ENCODE measurements at regions not wholly inside any gene's neighbourhood (a gene's known extent, or its start where the extent isn't known, plus 50 kb on each side); places are given as distances from the start of the nearest gene placed in this dataset.
A peak's percentile ranks its signal among the peaks of the same experiment; 100 is the strongest.
"Not testable (repeated sequence)": the region's sequence is repeated elsewhere in the genome, so short reads cannot be mapped to it uniquely, and the experiment has no call there.

DNA sequence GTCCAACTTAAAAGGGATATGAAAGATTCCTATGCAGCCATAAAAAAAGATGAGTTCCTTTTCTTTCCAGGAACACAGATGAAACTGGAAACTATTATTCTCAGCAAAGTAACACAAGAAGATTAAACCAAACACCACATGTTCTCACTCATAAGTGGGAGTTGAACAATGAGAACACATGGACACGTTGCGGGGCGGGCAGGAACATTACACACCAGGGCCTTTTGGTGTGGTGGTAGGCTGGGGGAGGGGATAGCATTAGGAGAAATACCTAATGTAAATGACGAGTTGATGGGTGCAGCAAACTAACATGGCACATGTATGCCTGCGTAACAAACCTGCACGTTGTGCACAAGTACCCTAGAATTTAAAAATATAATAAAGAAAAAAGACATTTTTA lies 516.1 kb downstream of the LRRC70 start:
- no peak for DNase-seq

GRCh38 chr5:63089147-63089546 lies 510.5 kb downstream of the LRRC70 start:
- DNase-seq: peak; percentile 30

GRCh38 chr5:63085561-63085960 lies 506.9 kb downstream of the LRRC70 start:
- DNase-seq: no peak

GRCh38 chr5:63083689-63084088 lies 505.1 kb downstream of the LRRC70 start:
- DNase-seq: not testable (repeated sequence)

DNA sequence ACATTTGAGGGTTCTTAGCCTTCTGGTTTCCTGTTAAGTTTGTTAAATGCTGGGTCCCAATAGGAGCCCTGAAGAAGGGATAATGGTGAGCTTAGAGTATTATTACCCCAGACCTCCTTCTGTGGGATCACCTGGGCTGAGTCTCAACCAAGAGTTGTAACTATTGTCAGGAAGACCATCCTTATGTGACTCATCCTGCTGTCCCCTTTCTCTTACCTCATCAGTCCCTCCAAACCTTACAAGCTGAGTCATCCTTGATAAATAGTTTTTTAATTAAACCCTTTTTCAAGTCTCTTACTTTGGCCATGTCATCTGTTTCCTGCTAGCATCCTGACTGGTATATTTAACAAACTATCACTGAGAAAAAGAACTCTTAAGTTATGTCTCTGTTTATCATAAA lies 502.8 kb downstream of the LRRC70 start:
- no peak for DNase-seq

GRCh38 chr5:63070001-63070400 lies 491.4 kb downstream of the LRRC70 start:
- DNase-seq: no peak

DNA sequence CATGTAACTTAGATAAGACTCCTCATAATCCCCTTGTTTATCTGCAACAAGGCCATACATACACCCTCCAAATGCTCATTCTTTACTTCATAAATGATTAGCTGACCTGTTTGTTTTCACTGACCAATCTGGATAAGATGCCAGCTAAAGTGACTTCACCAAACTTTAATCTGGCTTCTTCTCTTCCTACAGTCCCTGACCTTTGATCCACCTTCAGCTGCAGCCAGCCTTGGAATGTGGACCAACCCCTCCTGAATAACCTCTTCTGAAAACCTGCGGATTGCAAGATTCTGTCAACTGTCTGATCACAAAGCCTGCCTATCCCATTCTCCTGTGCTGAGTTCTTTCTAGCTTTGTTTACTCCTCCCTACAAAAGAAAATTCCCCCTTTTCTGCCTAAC lies 476.8 kb downstream of the LRRC70 start:
- no peak for DNase-seq

- no peak for DNase-seq
Observed at GRCh38 chr5:63053019-63053638, 474.5 kb downstream of the LRRC70 start.

- peak; percentile 34 for DNase-seq
Observed at GRCh38 chr5:63050916-63051315, 472.3 kb downstream of the LRRC70 start.

GRCh38 chr5:63049935-63050334 lies 471.3 kb downstream of the LRRC70 start:
- no peak for DNase-seq

- DNase-seq: no peak
Observed at GRCh38 chr5:63043792-63044191, 465.2 kb downstream of the LRRC70 start.

- no peak for DNase-seq
Observed at GRCh38 chr5:63032343-63032742, 453.7 kb downstream of the LRRC70 start.

DNA sequence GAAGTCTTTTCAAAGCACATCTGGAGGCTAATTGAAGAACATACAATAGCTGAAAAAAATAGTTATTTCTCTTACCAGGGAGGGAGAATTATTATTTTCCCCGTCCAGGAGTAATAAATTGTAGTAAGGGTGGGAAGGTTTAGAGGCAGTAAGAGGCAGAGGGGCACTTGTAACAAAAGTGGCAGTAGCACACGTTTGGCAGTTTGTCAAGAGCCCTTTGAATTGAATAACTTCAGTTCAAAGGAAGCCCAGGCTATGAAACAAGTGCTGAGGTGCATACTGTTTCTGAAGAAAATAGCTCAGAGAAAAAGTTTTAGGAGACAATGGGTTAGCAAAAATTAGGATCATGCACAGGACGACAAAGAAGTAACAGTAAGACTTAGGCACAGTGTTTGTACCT lies 451.3 kb downstream of the LRRC70 start:
- no peak for DNase-seq

GRCh38 chr5:63025679-63026078 lies 447.1 kb downstream of the LRRC70 start:
- DNase-seq: no peak

- DNase-seq: no peak
Observed at GRCh38 chr5:63022403-63022802, 443.8 kb downstream of the LRRC70 start.

DNA sequence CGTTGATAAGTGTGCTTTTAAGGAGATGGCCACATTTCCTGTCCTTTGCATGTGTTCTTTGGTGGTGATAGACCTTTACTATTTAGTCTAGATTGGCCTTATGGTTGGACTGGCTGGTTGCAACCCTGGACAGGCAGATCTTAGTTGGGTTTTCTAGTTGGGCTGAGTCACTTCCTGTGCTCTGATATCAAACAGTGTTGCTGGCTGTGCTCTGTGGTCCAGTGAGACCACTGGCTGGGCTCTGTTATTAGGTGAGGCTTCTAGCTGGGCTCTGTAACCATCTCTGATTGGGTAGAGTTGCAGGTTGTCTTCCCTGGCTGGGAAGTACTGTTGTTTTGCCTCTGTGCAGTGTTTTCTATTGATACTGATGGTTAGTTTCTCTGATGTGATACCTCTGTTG lies 432.5 kb downstream of the LRRC70 start:
- no peak for DNase-seq

DNA sequence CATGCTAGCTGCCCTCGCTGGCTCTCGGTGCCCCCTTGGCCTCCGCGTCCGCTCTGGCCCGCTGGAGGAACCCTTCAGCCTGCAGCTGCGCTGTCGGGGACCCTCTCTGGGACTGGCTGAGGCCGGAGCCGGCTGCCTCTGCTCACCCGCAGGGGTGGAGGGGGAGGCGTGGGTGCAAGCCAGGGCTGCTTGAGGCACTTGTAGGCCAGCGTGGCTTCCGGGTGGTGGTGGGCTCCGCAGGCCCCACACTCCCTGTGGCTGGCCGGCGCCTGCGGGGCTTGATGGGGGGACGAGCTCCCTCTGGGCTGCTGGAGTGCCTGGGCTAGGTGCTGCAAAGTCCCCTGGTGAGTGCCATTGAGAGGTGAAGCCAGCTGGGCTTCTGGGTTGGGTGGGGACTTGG lies 429.6 kb downstream of the LRRC70 start:
- DNase-seq: no peak

DNA sequence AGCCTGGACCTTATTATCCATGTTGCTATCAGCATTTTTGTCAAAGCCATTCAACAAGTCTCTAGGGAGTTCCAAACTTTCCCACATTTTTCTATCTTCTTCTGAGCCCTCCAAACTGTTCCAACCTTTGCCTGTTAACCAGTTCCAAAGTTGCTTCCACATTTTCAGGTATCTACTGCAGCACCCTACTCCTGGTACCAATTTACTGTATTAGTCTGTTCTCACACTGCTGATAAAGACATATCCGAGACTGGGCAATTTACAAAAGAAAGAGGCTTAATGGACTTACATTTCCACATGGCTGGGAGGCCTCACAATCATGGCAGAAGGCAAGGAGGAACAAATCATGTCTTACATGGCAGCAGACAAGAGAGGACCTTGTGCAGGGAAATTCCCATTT lies 416.2 kb downstream of the LRRC70 start:
- DNase-seq: not testable (repeated sequence)

- no peak for DNase-seq
Observed at GRCh38 chr5:62985749-62986148, 407.1 kb downstream of the LRRC70 start.

- no peak for DNase-seq
Observed at GRCh38 chr5:62982348-62982747, 403.7 kb downstream of the LRRC70 start.

GRCh38 chr5:62980884-62981283 lies 402.3 kb downstream of the LRRC70 start:
- DNase-seq: no peak

GRCh38 chr5:62979472-62979871 lies 400.9 kb downstream of the LRRC70 start:
- no peak for DNase-seq

GRCh38 chr5:62977661-62978060 lies 399.0 kb downstream of the LRRC70 start:
- DNase-seq: no peak

DNA sequence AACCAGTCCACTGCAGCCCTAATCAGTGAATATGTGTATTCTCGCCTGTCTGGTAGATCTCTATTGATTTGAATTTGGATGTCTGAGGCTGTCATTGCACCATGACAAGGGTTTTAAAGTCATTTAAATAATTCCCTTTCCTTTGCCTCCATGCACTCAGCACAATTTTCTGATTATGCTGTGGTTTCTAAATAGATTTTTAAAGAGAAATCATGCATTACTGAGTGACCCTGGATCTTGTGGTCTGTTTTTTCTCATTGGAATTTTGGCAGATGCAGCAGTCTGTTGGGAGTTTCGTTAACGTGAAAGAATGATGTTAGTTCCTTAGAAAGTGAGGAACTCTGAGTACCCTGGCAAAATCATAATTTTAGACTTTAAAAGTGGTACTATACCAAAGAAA lies 396.0 kb downstream of the LRRC70 start:
- no peak for DNase-seq

GRCh38 chr5:62969409-62970120 lies 390.9 kb downstream of the LRRC70 start:
- DNase-seq: no peak
